Activated CD4-positive, alpha-beta T cell treated with anti-CD3 and anti-CD28 coated beads for 36 hours (primary cell): ENCODE measurements at regions not wholly inside any gene's neighbourhood (a gene's known extent, or its start where the extent isn't known, plus 50 kb on each side); places are given as distances from the start of the nearest gene placed in this dataset.
"Not testable (repeated sequence)": the region's sequence is repeated elsewhere in the genome, so short reads cannot be mapped to it uniquely, and the experiment has no call there.

Experiments used
- ATAC-seq: fragments of 200-7000 bp; cut with Tn5 transposase; one replicate; pipeline ENCODE4 v1.10.0; 2021; ENCODE audit warnings: mild to moderate bottlenecking, moderate library complexity
- CTCF ChIA-PET: fragments of 350-600 bp; sonication (Branson Sonifier 250); formaldehyde crosslinking; loops from one replicate; lab custom pipeline; 2021; ENCODE audit warnings: antibody characterized with exemption; lab: Charles Lee
- POLR2A ChIA-PET: fragments of 350-600 bp; sonication (Branson Sonifier 250); formaldehyde crosslinking; loops from one replicate; lab custom pipeline; 2021; ENCODE audit warnings: antibody characterized with exemption, inconsistent platforms; lab: Charles Lee
- DNase-seq: peaks from one replicate; pipeline ENCODE4 v3.0.0-alpha.2; 2020
- H3K27ac Mint-ChIP-seq: one replicate; pipeline ENCODE4 v1.8.0; 2021; ENCODE audit warnings: mixed read lengths
- H3K27me3 Mint-ChIP-seq: one replicate; pipeline ENCODE4 v1.8.0; 2021; ENCODE audit warnings: mixed read lengths
- H3K36me3 Mint-ChIP-seq: one replicate; pipeline ENCODE4 v1.8.0; 2021; ENCODE audit warnings: low read depth, mixed read lengths
- H3K4me1 Mint-ChIP-seq: one replicate; pipeline ENCODE4 v1.8.0; 2021; ENCODE audit warnings: mixed read lengths
- H3K4me3 Mint-ChIP-seq: one replicate; pipeline ENCODE4 v1.8.0; 2021; ENCODE audit warnings: mild to moderate bottlenecking, moderate library complexity, mixed read lengths
- H3K9me3 Mint-ChIP-seq: one replicate; pipeline ENCODE4 v1.8.0; 2021; ENCODE audit warnings: low read depth, mixed read lengths
- intact Hi-C, 2 experiments: fragments of 100-400 bp; cut with DNase I in 1 of 2; cut with micrococcal nuclease in 1 of 2; formaldehyde crosslinking; loops; one replicate each; pipeline versions ENCODE4 v1.14.2 to v1.15.1; 2022 to 2024; cut with DNase I, micrococcal nuclease

GRCh38 chr4:101669138-101669831 lies 121.2 kb upstream of the BANK1 start:
- Mint-ChIP-seq H3K27ac (no peak overlapping the region), H3K4me3 (no peak overlapping the region), H3K27me3 (peaks cover 3% of the 10 kb centered on the region), H3K36me3 (no peaks in the 10 kb centered on the region), H3K4me1 (no peaks in the 10 kb centered on the region), H3K9me3 (peaks cover 2% of the 10 kb centered on the region)
- CTCF ChIA-PET: no interaction called here
- intact Hi-C loops: no loop called here
- DNase-seq (no peak), ATAC-seq (no peak)
- POLR2A ChIA-PET: no interaction called here

GRCh38 chr4:101667348-101667747 lies 123.2 kb upstream of the BANK1 start:
- H3K4me1 Mint-ChIP-seq: no peaks in the 10 kb centered on the region
- intact Hi-C loops: no loop called here
- H3K27me3 Mint-ChIP-seq: peaks cover 4% of the 10 kb centered on the region
- no peak overlapping the region for H3K4me3 Mint-ChIP-seq
- POLR2A ChIA-PET: no interaction called here
- DNase-seq (no peak), ATAC-seq (no peak)
- CTCF ChIA-PET: no interaction called here
- peaks cover 2% of the 10 kb centered on the region for H3K9me3 Mint-ChIP-seq
- H3K36me3 Mint-ChIP-seq: no peaks in the 10 kb centered on the region
- H3K27ac Mint-ChIP-seq: no peak overlapping the region

- intact Hi-C loops: no loop called here
- no peak overlapping the region for H3K27ac Mint-ChIP-seq
- peaks cover 3% of the 10 kb centered on the region for H3K9me3 Mint-ChIP-seq
- DNase-seq (no peak), ATAC-seq (no peak)
- H3K36me3 Mint-ChIP-seq: no peaks in the 10 kb centered on the region
- H3K27me3 Mint-ChIP-seq: peaks cover 7% of the 10 kb centered on the region
- ChIA-PET CTCF (no interaction called here), POLR2A (interaction anchor here (0.6 kb wide), 1 partner anchor 64 kb away, joined by 4 read pairs; no protein-coding TSS in a partner anchor)
- no peaks in the 10 kb centered on the region for H3K4me1 Mint-ChIP-seq
- H3K4me3 Mint-ChIP-seq: no peak overlapping the region
These were observed 129.9 kb upstream of the BANK1 start for GRCh38 chr4:101660607-101661006.

- H3K27me3 Mint-ChIP-seq: peaks cover 10% of the 10 kb centered on the region
- no peaks in the 10 kb centered on the region for H3K4me1 Mint-ChIP-seq
- ChIA-PET POLR2A (no interaction called here), CTCF (no interaction called here)
- ATAC-seq: no peak
- no peak overlapping the region for H3K27ac Mint-ChIP-seq
- H3K4me3 Mint-ChIP-seq: no peak overlapping the region
- no peaks in the 10 kb centered on the region for H3K36me3 Mint-ChIP-seq
- no peak for DNase-seq
- intact Hi-C loops: no loop called here
- no peaks in the 10 kb centered on the region for H3K9me3 Mint-ChIP-seq
These were observed 134.7 kb upstream of the BANK1 start for GRCh38 chr4:101655857-101656256.

- intact Hi-C loops: no loop called here
- Mint-ChIP-seq H3K27ac (no peak overlapping the region), H3K36me3 (no peaks in the 10 kb centered on the region), H3K9me3 (no peaks in the 10 kb centered on the region), H3K4me1 (no peaks in the 10 kb centered on the region), H3K4me3 (no peak overlapping the region), H3K27me3 (peaks cover 9% of the 10 kb centered on the region)
- DNase-seq: no peak
- ChIA-PET POLR2A (no interaction called here), CTCF (no interaction called here)
- no peak for ATAC-seq
These were observed 135.5 kb upstream of the BANK1 start for GRCh38 chr4:101655005-101655404.

GRCh38 chr4:101651778-101652177 lies 138.8 kb upstream of the BANK1 start:
- Mint-ChIP-seq H3K4me1 (no peaks in the 10 kb centered on the region), H3K27ac (no peak overlapping the region), H3K27me3 (peaks cover 10% of the 10 kb centered on the region), H3K9me3 (no peaks in the 10 kb centered on the region), H3K36me3 (no peaks in the 10 kb centered on the region), H3K4me3 (no peak overlapping the region)
- ChIA-PET CTCF (interaction anchor here (0.6 to 0.7 kb wide), 2 partner anchors 283 to 445 kb away, joined by 3 read pairs; no protein-coding TSS in a partner anchor), POLR2A (no interaction called here)
- intact Hi-C loops: no loop called here
- DNase-seq (no peak), ATAC-seq (no peak)

GRCh38 chr4:101649790-101650515 lies 140.6 kb upstream of the BANK1 start:
- DNase-seq (no peak), ATAC-seq (no peak)
- H3K27ac Mint-ChIP-seq: no peak overlapping the region
- no peaks in the 10 kb centered on the region for H3K36me3 Mint-ChIP-seq
- ChIA-PET POLR2A (interaction anchor here (0.7 kb wide), 1 partner anchor 1425 kb away, joined by 4 read pairs; no protein-coding TSS in a partner anchor), CTCF (interaction anchor here (1.1 to 1.2 kb wide), 2 partner anchors 12 to 80 kb away, joined by 4 read pairs; no protein-coding TSS in a partner anchor)
- no peak overlapping the region for H3K4me3 Mint-ChIP-seq
- intact Hi-C loops: no loop called here
- H3K4me1 Mint-ChIP-seq: no peaks in the 10 kb centered on the region
- no peaks in the 10 kb centered on the region for H3K9me3 Mint-ChIP-seq
- peaks cover 12% of the 10 kb centered on the region for H3K27me3 Mint-ChIP-seq

- H3K9me3 Mint-ChIP-seq: no peaks in the 10 kb centered on the region
- DNase-seq (no peak), ATAC-seq (no peak)
- H3K27ac Mint-ChIP-seq: no peak overlapping the region
- intact Hi-C loops: no loop called here
- H3K27me3 Mint-ChIP-seq: peaks cover 15% of the 10 kb centered on the region
- no peaks in the 10 kb centered on the region for H3K36me3 Mint-ChIP-seq
- CTCF ChIA-PET: no interaction called here
- no peak overlapping the region for H3K4me3 Mint-ChIP-seq
- H3K4me1 Mint-ChIP-seq: no peaks in the 10 kb centered on the region
- POLR2A ChIA-PET: no interaction called here
These were observed 142.9 kb upstream of the BANK1 start for GRCh38 chr4:101647710-101648034.

- Mint-ChIP-seq H3K36me3 (no peaks in the 10 kb centered on the region), H3K9me3 (no peaks in the 10 kb centered on the region)
- CTCF ChIA-PET: no interaction called here
These were observed 146.0 kb upstream of the BANK1 start for GRCh38 chr4:101644516-101644915.

GRCh38 chr4:101643186-101643837 lies 147.2 kb upstream of the BANK1 start:
- Mint-ChIP-seq H3K36me3 (no peaks in the 10 kb centered on the region), H3K9me3 (no peaks in the 10 kb centered on the region), H3K4me3 (no peak overlapping the region), H3K4me1 (no peaks in the 10 kb centered on the region), H3K27me3 (peaks cover 7% of the 10 kb centered on the region), H3K27ac (no peak overlapping the region)
- ChIA-PET CTCF (no interaction called here), POLR2A (interaction anchor here (0.7 kb wide), 1 partner anchor 1076 kb away, joined by 3 read pairs; no protein-coding TSS in a partner anchor)
- ATAC-seq (no peak), DNase-seq (no peak)
- intact Hi-C loops: no loop called here

More at GRCh38 chr4:101644516-101644915, 146.0 kb upstream of the BANK1 start:
- POLR2A ChIA-PET: no interaction called here
- no peaks in the 10 kb centered on the region for H3K4me1 Mint-ChIP-seq
- no peak for DNase-seq
- H3K27ac Mint-ChIP-seq: no peak overlapping the region
- no peak overlapping the region for H3K4me3 Mint-ChIP-seq
- intact Hi-C loops: no loop called here
- ATAC-seq: no peak
- H3K27me3 Mint-ChIP-seq: peaks cover 9% of the 10 kb centered on the region

GRCh38 chr4:101632766-101633165 lies 157.8 kb upstream of the BANK1 start:
- DNase-seq: not testable (repeated sequence)

More at GRCh38 chr4:101632766-101633165, 157.8 kb upstream of the BANK1 start:
- intact Hi-C loops, H3K36me3 Mint-ChIP-seq, H3K27me3 Mint-ChIP-seq, H3K27ac Mint-ChIP-seq, H3K4me1 Mint-ChIP-seq, H3K9me3 Mint-ChIP-seq, POLR2A ChIA-PET, H3K4me3 Mint-ChIP-seq, CTCF ChIA-PET, ATAC-seq: not testable (repeated sequence)
